IPS DF 4.7 (cell line): ENCODE measurements at regions not wholly inside any gene's neighbourhood (a gene's known extent, or its start where the extent isn't known, plus 50 kb on each side); places are given as distances from the start of the nearest gene placed in this dataset.

ENCODE experiments used
- DNase-seq: peaks from one replicate; pipeline ENCODE4 v3.0.0-alpha.2; 2013; ENCODE audit warnings: low spot score; ENCODE audit errors: extremely low read depth

DNA sequence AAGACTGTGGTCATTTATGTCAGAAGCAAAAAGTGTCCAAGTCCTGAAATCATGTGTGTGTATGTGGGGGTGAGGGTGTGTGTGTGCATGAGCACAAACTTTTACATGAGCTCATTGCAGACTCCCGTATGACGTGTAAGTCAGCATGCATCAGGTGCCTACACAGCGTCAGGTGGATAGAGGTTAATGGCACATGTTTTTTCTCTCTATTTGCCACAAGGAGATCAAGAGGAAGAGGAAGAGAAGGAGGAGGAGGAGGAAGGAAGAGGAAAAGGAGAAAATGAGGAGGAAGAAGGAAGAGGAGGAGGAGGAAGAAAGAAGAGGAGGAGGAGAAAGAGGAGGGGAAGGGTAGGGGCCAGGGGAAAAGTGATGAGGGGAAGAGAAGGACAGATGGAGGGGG, 178.0 kb upstream of the DYNLRB2 start:
- DNase-seq: no peak

DNA sequence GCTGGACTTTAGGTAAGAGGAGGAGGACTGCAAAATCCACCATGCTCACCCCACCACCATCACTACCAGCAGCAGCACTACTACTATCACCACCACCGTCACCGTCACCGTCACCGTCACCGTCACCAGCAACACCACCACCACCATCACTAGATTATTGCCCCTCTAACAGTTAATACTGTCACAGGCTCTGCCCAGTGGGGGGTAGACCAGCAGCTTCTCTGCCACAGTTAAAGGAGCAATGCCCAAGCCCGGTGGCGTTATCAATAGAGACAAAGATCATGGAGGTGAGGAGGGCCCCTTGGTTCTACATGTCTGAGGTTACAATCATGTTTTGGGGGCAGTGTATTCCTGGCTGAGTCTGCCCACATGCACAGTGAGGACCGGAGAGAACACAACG, 184.4 kb upstream of the DYNLRB2 start:
- DNase-seq: no peak

DNA sequence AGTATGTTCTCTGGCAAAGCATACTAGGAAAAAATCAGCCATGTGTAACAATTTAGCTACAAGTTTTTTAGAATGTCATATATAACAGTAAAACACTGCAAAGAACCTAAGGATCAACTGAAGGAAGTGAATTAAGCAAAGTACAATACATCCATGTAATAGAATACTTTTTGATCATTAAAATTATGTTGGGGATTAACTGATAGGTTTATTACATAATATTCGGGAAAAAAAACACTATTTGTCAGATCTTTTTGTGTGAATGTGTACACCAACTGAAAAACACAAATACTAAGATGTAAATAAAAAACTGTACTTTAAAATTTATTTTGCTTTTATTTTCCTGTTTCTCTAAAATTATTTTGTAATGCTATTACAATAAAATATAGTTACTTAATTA, 185.5 kb upstream of the DYNLRB2 start:
- DNase-seq: no peak

DNA sequence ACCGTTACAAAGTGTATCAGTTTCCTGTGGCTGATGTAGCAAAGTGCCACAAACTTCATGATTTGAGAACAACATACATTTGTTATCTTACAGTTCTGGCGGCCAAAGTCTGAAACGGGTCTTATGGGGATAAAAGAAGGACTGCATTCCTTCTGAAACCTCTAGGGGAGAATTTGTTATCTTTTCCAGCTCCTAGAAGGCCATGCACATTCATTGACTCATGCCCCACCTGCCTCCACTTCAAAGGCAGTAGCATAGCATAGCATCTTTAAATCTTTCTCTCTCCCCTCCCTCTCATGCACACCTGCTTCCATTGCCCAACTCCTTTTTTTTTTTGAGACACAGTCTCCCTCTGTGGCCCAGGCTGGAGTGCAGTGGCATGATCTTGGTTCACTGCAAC, 190.7 kb upstream of the DYNLRB2 start:
- DNase-seq: no peak

DNA sequence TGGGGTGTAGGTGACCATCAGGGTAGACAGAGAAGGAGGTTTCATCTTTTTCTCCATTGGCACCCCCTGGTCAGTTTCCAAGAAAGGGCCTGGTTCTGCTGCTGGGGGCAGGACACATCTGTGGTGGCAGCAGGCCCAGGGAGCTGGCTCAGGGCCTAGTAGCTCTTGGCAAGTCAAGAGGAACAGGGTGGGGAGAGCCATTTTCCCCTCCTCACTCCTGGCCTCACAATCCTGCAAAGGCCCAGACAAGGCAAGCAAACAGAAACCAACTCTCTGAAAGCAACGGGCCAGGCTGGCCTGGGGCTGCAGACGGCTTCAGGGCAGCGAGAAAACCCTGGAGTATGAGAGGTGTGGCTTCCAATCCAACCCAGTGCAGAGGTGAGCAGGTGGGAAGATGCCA, 192.9 kb upstream of the DYNLRB2 start:
- no peak for DNase-seq

DNA sequence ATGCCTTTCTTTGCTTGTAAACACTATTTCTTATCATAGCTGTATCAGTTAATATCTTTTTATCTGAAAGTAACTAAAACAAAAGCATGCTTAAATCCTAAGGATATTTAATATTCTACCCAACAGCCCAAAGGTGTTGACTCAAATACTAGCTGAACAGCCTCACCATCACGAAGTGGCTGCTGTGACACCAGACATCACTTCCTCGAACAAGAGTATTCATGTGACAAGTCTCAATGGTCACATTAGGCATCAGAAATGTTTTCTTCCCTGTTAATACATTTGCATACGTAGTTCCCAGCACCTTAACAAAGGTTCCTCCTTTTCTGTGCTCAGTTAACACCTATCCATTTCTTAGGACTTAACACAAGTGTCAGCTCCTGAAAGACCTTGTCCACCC, 193.8 kb upstream of the DYNLRB2 start:
- DNase-seq: no peak

DNA sequence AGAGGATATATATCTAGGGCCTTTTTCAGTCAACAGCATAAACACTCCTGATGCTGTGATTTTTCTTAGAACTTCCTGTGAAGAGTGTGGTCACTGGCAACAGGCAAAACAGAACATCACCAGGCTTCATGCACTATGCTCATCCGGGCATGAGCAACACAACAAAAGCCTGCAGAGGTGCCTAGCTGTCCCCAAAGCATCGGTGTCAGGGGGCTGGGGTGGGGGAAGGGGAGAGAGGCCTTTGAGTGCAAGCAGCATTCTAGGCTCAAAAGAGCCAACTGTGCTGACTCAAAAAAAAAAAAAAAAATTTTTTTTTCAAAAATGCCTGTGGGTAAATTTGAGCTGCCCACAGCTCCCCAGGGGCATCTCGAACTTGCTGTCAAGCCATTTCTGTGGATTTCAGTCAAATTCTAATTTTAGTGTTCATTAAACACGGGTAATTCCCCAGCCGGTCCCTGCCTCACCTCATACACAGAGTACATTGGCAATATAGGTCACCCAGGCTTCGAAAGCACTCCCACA, 194.6 kb upstream of the DYNLRB2 start:
- DNase-seq: no peak

DNA sequence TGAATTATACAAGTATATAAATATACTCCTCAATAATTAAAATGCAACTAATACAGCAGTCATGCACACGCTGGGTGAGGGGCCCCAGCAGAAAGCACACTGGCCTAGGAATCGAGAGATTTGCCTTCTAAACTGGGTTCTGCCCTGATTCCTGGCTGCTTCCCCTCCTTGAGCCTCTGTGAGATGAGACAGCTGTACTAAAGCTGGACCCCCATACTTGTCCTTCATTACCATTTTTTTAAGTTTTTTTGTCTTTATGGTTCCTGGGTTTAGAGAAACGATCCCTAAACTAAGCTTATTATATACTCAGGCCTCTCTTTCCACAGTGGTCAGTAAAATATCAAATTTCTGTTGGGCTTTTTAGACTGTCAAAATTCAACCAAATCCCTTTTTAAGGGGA, 195.1 kb upstream of the DYNLRB2 start:
- no peak for DNase-seq

DNA sequence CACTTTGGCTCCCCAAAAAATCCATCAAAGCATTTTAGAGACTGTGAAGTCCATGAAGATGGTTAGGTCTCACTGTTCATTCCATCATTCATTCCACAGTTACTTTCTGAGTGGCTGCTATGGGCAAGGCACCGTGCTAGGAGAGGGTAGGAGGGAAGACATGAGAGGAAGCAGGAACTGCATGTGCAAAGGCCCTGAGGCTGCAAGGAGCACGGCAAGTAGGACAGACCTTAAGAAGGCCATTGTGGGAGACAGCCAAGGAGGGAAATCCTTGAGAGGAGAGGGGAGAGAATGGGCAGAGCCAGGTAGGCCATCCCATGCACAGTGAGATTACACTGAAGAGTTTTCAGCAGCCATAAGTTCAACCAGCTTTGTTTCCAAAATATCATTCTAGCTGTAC, 196.2 kb upstream of the DYNLRB2 start:
- no peak for DNase-seq

DNA sequence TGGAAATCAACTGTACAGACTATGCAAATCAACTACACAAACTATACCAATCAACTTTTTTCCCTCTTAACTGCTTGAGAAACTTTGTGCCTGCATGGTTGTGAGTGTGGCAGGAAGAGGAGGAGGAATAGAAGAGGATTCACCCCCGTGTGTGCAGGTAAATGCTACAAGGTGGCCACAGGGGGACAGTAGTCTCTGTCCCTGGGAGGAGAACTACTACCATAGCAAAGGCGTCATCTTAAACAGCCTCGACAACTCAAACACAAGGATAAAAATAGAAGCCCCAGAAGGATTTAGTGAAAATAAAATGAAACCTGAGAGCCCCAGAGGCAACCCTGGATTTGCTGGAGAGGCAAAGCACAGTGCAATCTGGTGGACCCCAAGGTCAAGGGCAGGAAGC, 199.5 kb upstream of the DYNLRB2 start:
- no peak for DNase-seq

DNA sequence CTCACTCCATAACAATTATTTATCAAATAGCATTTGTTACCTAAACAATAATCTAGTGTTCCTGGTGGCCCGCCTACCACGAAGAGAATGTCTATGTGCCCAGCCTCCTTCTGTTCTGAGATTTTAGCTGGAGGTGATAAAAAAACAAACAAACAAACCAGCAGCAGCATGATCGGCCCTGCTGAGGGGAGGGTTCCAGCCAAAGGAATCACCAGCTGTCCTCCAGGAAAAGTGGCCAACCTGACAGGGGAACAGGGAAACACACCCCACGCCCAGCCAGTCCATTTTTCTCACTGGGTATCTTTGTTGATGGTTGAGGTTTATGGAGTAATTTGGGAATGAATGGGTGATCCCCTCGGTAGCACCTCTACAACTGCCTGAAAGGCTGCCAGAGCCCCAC, 203.0 kb upstream of the DYNLRB2 start:
- no peak for DNase-seq

DNA sequence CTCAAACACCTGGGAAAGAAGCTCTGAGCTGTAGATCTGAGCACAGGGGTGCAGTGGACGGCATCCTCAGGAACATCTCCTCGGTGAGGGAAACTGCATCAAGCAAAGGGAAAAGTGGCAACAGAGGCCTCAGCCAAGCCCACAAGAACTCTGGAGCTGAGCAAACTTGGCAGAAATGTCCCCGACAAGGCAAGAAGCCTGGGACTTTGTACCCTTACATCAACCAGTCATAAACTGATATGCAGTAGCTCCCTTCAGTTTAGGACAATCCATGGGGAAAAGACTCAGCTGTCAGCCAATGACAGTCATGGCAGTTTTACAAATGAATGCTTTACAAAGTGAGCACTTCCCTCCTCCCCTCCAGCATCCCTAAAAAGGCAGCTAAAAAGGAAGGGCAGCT, 210.0 kb upstream of the DYNLRB2 start:
- no peak for DNase-seq

DNA sequence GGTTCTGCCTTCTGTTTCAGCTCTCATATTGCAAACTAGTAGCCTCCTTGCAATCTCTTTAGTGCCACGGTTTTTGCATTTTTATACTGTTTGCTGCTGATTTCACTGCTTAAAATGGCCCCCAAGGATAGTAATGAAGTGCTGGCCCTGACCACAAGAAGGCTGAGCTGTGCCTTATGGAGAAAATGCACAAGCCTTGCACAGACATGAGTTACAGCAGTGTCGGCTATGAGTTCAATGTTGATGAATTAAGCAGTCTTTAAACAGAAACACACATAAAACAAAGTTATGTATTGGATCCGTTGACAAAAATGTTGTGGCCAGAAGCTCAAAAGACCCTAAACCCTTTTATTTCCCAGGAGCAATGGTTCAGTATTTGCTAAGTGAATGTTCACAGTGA, 210.6 kb upstream of the DYNLRB2 start:
- DNase-seq: no peak

DNA sequence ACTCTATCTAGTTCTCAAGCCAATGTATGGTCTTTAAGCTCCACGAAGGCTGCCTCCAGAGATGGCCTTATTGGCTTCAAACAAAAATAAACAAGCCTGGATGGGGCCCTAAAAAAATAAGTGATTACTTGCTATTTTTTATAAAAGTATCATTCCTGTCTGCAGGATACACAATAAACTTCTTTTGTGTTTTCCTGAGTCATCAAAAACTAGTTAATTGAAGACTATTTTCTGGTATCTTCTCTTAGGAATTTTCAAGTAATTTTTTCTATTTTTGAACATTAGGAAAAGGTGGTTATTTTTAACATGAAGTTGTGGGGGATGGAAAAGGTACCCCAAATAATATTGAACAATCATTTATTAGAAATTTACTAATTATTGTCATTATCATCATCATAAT, 213.1 kb upstream of the DYNLRB2 start:
- DNase-seq: no peak

DNA sequence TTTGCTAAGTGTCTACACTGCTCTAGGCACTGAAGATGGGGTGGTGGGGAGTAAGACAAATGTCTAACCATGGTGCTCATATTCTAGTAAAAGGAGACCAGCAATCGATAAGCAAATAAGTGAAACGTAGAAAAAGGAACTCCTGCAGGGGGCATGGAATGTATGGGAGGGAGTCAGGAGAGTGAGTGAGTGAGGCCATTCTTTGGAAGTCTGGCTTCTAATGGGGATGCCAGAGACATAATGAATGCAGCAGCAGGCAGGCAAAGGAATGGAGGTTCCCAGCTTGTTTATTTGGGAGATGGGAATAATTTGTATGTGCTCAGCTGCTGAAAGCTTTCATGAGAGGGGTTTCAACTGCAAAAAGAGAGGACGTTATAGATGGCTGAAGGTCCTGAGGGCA, 216.4 kb upstream of the DYNLRB2 start:
- DNase-seq: no peak

DNA sequence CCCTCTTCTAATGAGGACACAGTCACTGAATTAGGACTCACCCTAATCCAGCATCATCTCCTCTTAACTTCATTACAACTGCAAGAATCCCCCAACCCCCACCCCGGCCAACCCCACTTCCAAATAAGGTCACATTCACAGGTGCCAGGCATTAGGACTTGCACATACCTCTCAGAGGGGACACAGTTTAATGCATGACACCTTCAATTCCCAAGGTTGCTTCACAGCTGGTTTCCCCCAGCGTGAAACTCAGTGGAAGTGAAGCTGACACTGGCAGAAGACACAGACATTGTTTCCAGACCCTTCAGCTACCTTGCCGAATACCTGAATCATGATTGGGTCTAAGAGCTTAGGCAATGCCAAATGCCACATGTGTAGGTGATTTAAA, 217.0 kb upstream of the DYNLRB2 start:
- no peak for DNase-seq

DNA sequence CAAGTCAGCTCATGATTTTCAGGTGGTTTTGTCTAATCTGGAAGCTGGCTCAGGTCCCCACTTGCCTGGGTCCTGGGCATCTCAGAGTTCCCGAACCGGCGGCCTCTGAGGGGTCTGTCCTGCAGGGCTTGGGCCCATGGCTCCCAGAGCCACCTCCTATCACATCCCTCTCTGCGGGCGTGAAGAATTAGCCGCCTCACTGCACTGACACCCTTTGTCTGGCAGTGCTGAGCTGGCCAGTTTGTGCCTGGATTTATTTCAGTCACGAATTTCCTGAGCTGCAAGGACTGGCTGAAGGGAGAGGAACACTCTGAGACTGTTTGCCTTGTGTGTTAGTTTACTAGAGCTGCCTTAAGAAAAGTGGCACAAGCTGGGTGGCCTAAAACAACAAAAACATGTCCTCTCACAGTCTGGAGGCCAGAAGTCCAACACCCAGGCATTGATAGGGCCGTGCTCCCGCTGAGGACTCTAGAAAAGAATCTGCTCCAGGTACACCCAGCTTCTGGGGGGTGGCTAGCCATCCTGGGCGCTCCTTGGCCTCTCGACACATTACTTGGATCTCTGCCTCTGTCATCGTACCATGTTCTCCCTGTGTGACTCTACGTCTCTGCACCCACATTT, 217.5 kb upstream of the DYNLRB2 start:
- no peak for DNase-seq

DNA sequence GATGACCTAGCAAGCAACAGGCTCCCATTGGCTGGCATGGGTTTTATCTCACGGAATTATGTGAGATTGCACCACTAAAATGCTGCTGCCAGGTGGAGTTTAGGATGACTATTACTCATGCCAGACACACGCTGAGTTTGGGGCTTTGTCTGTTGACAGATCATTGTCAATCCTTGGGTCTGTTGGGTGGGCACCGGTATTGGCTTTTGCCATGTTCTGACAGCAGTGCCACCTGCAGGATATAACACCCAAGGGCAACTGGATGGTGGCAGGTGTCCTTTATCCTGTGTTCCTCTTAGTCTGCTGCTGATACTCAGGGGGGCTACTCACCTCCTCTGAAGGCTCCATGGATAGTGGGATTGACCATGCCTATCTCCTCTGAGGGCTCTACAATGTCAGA, 221.6 kb upstream of the DYNLRB2 start:
- DNase-seq: no peak

DNA sequence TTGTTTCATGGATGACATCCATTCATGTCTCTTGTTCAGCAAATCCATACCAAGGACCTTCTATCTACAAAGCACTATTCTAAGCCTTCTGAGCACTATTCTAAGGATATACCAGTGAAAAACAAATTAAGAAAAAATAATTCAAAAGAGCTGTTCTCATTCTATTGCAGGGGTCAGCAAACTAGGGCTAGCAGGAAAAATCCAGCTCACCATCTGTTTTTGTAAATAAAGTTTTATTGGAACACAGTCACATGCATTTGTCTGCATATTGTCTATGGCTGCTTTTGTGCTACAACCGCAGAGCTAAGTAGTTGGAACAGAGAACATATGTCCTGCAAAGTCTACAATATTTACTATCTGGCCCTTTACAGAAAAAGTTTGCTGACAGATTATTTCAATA, 222.7 kb upstream of the DYNLRB2 start:
- DNase-seq: no peak

DNA sequence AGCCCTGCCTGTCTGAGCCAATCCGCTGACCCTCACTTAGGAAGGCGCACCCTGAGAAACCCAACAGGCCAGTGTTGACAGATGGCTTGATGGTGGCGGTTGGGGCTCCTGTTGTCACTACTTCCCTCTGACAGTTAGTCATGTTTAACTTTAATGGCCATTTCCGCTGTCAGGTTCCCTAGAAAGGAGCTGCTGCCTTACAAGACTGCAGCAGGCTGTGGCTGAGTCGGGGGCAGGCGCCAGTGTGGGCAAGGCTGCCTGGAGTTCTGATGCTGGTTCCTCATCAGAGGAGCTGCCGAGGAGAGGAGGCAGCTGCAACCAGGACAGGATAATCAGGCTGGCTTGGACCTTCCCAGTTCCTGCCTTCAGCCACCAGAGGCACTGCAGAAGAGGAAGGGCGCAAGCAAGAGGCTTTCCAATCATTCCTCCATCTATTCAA, 223.2 kb upstream of the DYNLRB2 start:
- no peak for DNase-seq

DNA sequence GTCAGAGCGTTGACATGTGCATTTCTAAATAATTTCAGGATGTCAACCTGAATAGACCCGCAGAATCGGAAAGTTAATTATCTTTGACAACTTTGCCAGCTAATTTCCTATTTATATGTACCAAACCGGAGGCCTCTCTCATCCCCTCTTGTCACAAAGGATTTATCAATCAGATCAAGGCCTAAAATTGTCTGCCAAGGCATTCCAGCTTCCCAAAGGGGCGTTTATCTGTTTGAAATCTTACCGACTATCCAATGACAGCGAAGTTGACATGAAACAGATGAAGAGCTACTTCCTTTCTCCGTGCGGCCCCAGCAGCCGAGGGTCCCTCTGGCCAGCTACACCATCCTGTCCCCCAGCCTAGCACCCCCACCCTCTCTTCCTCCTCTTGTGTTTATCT, 223.7 kb upstream of the DYNLRB2 start:
- no peak for DNase-seq

DNA sequence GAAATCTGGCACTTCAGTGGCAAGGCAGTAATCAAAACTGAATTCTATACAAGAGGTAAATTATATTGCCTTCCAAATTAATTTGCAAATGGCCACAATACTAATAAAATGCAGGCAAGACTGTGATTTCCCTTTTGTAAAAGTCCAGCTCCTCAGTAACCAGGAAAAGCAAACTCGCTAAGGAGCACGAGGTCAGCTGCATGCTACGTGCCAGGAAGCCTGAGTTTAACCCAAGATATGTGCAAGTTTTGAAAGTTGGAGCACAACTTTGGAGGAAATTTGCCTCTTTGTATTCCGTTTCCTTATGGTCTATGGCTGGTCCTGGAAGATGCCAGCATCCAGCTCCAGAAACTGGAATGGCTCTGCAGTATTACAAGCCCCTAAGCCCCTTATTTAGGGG, 226.8 kb upstream of the DYNLRB2 start:
- DNase-seq: no peak

DNA sequence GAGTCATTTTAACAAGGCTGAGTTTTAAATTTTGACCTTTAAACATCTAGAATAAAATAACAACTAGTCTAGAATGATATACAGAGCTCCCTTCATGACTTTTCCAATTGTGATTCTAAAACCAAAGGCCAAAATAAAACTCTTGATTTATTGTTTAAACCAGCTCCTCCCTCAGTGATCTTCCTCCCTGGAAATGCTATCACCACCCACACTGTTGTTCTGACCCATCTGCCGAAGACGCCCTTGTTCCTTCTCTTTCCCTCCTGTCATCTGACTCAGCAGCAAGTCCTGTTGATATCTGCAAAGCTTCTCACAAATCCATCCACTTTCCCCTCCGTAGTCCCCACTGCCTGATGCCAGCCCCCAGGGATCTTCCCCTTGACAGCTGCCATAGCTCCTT, 231.6 kb upstream of the DYNLRB2 start:
- no peak for DNase-seq

DNA sequence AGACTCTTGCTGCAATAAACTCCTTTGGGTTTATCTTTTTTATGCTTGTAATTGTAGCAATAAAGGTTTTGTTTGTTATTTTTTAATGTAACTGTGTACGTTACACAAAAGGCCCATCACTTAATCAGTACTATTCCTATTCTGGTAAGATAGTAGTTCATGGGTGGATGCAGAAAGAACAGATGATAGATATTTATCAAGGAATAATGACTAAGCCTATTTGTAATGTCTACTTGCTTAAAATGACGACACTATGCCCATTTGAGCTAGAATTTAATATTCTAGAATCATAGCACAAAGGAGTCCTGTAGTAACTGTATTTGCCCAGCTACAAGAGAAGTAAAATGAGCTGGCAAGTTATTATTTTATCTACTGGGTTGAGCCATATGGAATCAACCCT, 235.4 kb upstream of the DYNLRB2 start:
- DNase-seq: no peak
